ENCODE measurements at regions not wholly inside any gene's neighbourhood (a gene's known extent, or its start where the extent isn't known, plus 50 kb on each side); places are given as distances from the start of the nearest gene placed in this dataset.

GRCh38 chr5:2899311-2899710 lies 147.8 kb upstream of the IRX2 start:
- peaks cover 92% of the 10 kb centered on the region for H3K9me3 ChIP-seq (ENCODE audit: control insufficient read depth, insufficient read depth, low read length)
- H3K4me3 ChIP-seq (ENCODE audit: low read depth, low read length) = no peak overlapping the region
- CTCF ChIA-PET = no interaction called here
- TF ChIP-seq, protein P1, sequence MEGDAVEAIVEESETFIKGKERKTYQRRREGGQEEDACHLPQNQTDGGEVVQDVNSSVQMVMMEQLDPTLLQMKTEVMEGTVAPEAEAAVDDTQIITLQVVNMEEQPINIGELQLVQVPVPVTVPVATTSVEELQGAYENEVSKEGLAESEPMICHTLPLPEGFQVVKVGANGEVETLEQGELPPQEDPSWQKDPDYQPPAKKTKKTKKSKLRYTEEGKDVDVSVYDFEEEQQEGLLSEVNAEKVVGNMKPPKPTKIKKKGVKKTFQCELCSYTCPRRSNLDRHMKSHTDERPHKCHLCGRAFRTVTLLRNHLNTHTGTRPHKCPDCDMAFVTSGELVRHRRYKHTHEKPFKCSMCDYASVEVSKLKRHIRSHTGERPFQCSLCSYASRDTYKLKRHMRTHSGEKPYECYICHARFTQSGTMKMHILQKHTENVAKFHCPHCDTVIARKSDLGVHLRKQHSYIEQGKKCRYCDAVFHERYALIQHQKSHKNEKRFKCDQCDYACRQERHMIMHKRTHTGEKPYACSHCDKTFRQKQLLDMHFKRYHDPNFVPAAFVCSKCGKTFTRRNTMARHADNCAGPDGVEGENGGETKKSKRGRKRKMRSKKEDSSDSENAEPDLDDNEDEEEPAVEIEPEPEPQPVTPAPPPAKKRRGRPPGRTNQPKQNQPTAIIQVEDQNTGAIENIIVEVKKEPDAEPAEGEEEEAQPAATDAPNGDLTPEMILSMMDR (IDR thresholded peaks at IDR 0.05; ENCODE audit: low read depth, low read length) = no peak
- H3K27me3 ChIP-seq (ENCODE audit: control insufficient read depth, insufficient read depth, low read length) = no peaks in the 10 kb centered on the region
- H3K27ac ChIP-seq (ENCODE audit: low read depth, low read length) = no peak overlapping the region
- no peak for DNase-seq (ENCODE audit: low read depth, low spot score)
- POLR2A ChIA-PET = no interaction called here

DNA sequence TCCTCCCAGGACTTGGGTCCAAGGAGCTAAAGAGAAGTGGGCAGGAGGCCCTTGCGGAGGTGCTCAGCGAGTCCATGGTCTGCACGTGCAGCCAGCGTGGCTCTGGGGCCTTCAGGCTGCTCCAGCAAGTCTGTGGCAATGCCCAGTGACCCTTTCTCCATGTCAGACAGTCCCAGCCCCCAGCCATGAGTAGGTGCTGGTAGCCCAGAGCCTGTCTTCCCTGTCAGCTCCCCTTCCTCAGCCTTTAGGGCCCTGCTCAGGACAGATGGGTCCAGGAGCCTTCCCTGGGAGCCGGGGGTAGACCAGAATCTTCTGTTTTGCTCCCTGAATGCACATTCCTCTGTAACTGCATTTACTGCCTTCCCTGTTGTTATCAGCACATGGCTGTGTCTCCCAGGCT lies 147.2 kb upstream of the IRX2 start:
- no peak overlapping the region for H3K27ac ChIP-seq (ENCODE audit: low read depth, low read length)
- ChIA-PET POLR2A (no interaction called here), CTCF (no interaction called here)
- H3K9me3 ChIP-seq (ENCODE audit: control insufficient read depth, insufficient read depth, low read length) = peaks cover 86% of the 10 kb centered on the region
- H3K27me3 ChIP-seq (ENCODE audit: control insufficient read depth, insufficient read depth, low read length) = no peaks in the 10 kb centered on the region
- TF ChIP-seq, protein P1 (IDR thresholded peaks at IDR 0.05; ENCODE audit: low read depth, low read length) = no peak
- DNase-seq (ENCODE audit: low read depth, low spot score) = no peak
- H3K4me3 ChIP-seq (ENCODE audit: low read depth, low read length) = no peak overlapping the region

DNA sequence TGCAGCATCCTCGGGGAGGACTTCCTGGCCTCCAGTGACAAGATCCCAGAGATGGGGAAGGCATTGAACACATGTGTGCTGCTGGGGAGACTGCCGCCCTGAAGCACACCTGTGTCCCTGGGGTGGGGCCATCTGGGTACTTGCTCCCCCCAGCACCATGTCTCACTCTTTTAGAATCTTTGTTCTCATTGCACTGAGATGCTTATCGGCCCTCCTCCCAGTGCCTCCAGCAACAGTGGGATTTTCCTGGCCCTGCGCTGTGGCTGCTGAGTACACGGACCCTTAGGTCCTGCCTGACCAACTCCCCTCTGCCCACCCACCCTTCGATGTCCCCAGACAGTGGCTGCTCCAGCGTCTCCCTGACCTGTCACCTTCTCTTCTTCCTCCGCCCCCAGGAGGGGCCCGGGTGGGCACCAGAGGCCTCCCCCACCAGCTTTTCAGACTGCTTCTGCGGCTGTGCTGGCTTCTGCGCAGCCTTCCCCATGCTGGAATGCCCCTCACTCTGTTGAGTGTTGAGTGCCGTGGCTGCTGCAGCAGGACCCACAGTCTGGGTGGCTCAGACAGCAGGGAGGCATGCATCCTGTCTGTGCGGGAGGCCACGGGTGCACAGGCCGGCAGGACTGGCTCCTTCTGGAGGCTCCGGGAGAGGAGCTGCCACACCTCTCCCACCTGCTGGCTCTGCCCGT lies 145.9 kb upstream of the IRX2 start:
- Histone ChIP-seq H3K27ac (ENCODE audit: low read depth, low read length) (no peak overlapping the region), H3K27me3 (ENCODE audit: control insufficient read depth, insufficient read depth, low read length) (no peaks in the 10 kb centered on the region), H3K4me3 (ENCODE audit: low read depth, low read length) (no peak overlapping the region), H3K9me3 (ENCODE audit: control insufficient read depth, insufficient read depth, low read length) (peaks cover 82% of the 10 kb centered on the region)
- no peak for DNase-seq (ENCODE audit: low read depth, low spot score)
- ChIA-PET CTCF (no interaction called here), POLR2A (no interaction called here)
- TF ChIP-seq, protein P1 (IDR thresholded peaks at IDR 0.05; ENCODE audit: low read depth, low read length) = no peak

GRCh38 chr5:2896371-2897275 lies 145.1 kb upstream of the IRX2 start:
- TF ChIP-seq, protein P1 (IDR thresholded peaks at IDR 0.05; ENCODE audit: low read depth, low read length) = no peak
- no peak for DNase-seq (ENCODE audit: low read depth, low spot score)
- peaks cover 79% of the 10 kb centered on the region for H3K9me3 ChIP-seq (ENCODE audit: control insufficient read depth, insufficient read depth, low read length)
- ChIA-PET POLR2A (no interaction called here), CTCF (no interaction called here)
- no peak overlapping the region for H3K4me3 ChIP-seq (ENCODE audit: low read depth, low read length)
- H3K27ac ChIP-seq (ENCODE audit: low read depth, low read length) = no peak overlapping the region
- no peaks in the 10 kb centered on the region for H3K27me3 ChIP-seq (ENCODE audit: control insufficient read depth, insufficient read depth, low read length)

DNA sequence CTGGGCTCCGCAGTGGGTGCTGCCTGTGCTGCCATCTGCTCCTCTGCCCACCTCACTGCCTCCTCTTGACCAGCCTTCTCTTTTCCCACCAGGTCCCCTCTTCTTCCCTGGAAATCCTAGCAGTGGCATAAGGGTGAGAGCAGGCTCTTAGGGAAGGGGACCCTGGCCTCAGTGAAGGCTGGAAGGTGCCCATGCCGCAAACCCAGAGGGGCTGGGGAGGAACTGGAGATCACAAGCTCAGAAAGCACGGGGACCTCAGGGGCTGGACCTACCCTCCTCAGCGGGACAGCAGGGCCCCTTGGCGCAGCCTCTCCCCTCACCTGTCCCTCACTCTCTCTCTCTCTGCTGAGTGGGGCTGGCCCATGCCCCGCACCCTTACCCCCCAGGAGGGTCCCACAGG lies 144.4 kb upstream of the IRX2 start:
- Histone ChIP-seq H3K27ac (ENCODE audit: low read depth, low read length) (no peak overlapping the region), H3K9me3 (ENCODE audit: control insufficient read depth, insufficient read depth, low read length) (peaks cover 72% of the 10 kb centered on the region), H3K4me3 (ENCODE audit: low read depth, low read length) (no peak overlapping the region), H3K27me3 (ENCODE audit: control insufficient read depth, insufficient read depth, low read length) (no peaks in the 10 kb centered on the region)
- CTCF ChIA-PET = no interaction called here
- POLR2A ChIA-PET = no interaction called here
- no peak for DNase-seq (ENCODE audit: low read depth, low spot score)
- TF ChIP-seq, protein P1 (IDR thresholded peaks at IDR 0.05; ENCODE audit: low read depth, low read length) = no peak
